ENCODE measurements at regions not wholly inside any gene's neighbourhood (a gene's known extent, or its start where the extent isn't known, plus 50 kb on each side); places are given as distances from the start of the nearest gene placed in this dataset.

GRCh38 chr5:33129309-33129708 lies 311.5 kb upstream of the TARS1 start:
- TF ChIP-seq CTCF (conservative IDR thresholded peaks at IDR 0.05 in 1 of 2, IDR thresholded peaks at IDR 0.05 in 1 of 2; ENCODE audit: extremely low read depth in 1 of 2, insufficient read depth in 1 of 2, low read depth in 1 of 2, low read length in 2 of 2) (no peak), EZH2 (IDR thresholded peaks at IDR 0.05; ENCODE audit: borderline replicate concordance, low read length) (no peak)
